B cell (primary cell): ENCODE measurements at regions not wholly inside any gene's neighbourhood (a gene's known extent, or its start where the extent isn't known, plus 50 kb on each side); places are given as distances from the start of the nearest gene placed in this dataset.

Experiments
- EZH2 ChIP-seq: IDR thresholded peaks from 2 replicates; pipeline ENCODE4 v1.6.1; 2012; ENCODE audit warnings: borderline replicate concordance, low read depth, mild to moderate bottlenecking, moderate library complexity, low read length; ENCODE audit not compliant: insufficient read depth, poor library complexity, severe bottlenecking
- TF ChIP-seq, protein P1 (sequence below): fragments of 200-600 bp; IDR thresholded peaks from one replicate; pipeline ENCODE4 v1.8.0; 2022; ENCODE audit warnings: antibody characterized with exemption, mild to moderate bottlenecking

DNA sequence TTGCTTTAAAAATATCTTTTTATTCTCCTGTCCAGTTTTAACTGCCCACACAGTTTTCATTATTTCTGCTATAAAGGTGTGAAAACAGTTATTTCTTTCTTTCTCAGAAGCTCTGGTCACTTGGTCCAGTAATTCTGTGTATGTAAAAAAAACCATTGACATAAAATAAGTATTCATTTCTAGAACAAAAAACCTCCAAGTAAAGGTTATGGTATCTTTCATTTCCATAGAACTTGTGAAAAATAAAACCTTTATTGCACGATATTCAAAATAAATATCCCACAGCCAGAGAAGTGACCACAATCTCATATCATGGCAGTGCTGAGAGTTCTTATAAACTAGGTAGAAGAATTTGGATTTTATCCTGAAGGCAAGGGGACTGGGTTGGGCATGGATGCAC is 96.9 kb upstream of the TNFSF4 start:
- TF ChIP-seq, protein P1, sequence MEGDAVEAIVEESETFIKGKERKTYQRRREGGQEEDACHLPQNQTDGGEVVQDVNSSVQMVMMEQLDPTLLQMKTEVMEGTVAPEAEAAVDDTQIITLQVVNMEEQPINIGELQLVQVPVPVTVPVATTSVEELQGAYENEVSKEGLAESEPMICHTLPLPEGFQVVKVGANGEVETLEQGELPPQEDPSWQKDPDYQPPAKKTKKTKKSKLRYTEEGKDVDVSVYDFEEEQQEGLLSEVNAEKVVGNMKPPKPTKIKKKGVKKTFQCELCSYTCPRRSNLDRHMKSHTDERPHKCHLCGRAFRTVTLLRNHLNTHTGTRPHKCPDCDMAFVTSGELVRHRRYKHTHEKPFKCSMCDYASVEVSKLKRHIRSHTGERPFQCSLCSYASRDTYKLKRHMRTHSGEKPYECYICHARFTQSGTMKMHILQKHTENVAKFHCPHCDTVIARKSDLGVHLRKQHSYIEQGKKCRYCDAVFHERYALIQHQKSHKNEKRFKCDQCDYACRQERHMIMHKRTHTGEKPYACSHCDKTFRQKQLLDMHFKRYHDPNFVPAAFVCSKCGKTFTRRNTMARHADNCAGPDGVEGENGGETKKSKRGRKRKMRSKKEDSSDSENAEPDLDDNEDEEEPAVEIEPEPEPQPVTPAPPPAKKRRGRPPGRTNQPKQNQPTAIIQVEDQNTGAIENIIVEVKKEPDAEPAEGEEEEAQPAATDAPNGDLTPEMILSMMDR = no peak
- no peak for TF ChIP-seq EZH2
